Activated naive CD4-positive, alpha-beta T cell treated with anti-CD3 and anti-CD28 coated beads, Interleukin-2, amount 50 U/mL, for 24 hours (primary cell): ENCODE measurements at regions not wholly inside any gene's neighbourhood (a gene's known extent, or its start where the extent isn't known, plus 50 kb on each side); places are given as distances from the start of the nearest gene placed in this dataset.
"Not testable (repeated sequence)": the region's sequence is repeated elsewhere in the genome, so short reads cannot be mapped to it uniquely, and the experiment has no call there.

Source experiments
- H3K27ac Mint-ChIP-seq: one replicate; pipeline ENCODE4 v1.8.0; 2021; ENCODE audit warnings: mild to moderate bottlenecking, mixed read lengths
- H3K27me3 Mint-ChIP-seq: one replicate; pipeline ENCODE4 v1.8.0; 2021; ENCODE audit warnings: mixed read lengths
- H3K36me3 Mint-ChIP-seq: one replicate; pipeline ENCODE4 v1.8.0; 2021; ENCODE audit warnings: mixed read lengths
- H3K4me1 Mint-ChIP-seq: one replicate; pipeline ENCODE4 v1.8.0; 2021; ENCODE audit warnings: mixed read lengths
- H3K4me3 Mint-ChIP-seq: one replicate; pipeline ENCODE4 v1.8.0; 2021; ENCODE audit warnings: mild to moderate bottlenecking, mixed read lengths
- H3K9me3 Mint-ChIP-seq: one replicate; pipeline ENCODE4 v1.8.0; 2021; ENCODE audit warnings: mixed read lengths

DNA sequence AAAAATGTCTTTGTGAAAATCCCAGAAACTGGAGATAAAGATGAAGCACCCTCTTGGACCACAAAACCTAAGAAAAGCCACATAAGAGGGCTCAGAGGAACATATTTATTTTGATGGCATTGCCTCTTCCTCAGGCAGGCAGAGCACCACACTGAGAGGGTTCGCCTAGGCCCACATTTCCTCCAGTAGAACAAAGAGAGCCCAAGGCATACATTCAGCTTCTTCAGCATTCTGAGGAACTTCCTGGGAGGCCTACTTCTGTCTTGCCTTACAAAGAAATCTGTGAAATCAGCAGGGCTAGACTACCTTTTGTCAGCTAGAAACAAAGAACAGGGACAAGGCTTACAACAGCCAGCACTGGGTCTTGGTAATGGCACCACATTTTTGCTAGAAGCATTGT, 1325.3 kb downstream of the SI start:
- no peak overlapping the region for H3K4me3 Mint-ChIP-seq
- no peaks in the 10 kb centered on the region for H3K27me3 Mint-ChIP-seq
- H3K9me3 Mint-ChIP-seq, result peaks cover 20% of the 10 kb centered on the region
- no peaks in the 10 kb centered on the region for H3K36me3 Mint-ChIP-seq
- H3K27ac Mint-ChIP-seq, result no peak overlapping the region
- no peaks in the 10 kb centered on the region for H3K4me1 Mint-ChIP-seq

DNA sequence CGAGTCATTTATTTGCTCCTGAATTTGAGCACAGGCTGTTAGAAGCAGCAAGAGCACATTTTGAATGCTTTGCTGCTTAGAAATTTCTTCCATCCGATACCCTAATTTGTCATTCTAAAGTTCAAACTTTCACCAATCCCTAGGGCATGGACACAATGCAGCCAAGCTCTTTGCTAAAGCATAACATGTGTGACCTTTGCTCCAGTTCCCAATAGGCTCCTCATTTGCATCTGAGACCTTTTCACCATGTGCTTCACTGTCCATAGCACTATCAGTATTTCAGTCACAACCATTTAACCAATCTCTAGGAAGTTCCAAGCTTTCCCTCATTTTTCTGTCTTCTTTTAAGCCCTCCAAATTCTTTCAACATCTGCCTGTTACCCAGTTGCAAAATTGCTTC, 1333.1 kb downstream of the SI start:
- no peak overlapping the region for H3K4me3 Mint-ChIP-seq
- H3K4me1 Mint-ChIP-seq, result no peaks in the 10 kb centered on the region
- no peaks in the 10 kb centered on the region for H3K9me3 Mint-ChIP-seq
- no peak overlapping the region for H3K27ac Mint-ChIP-seq
- H3K27me3 Mint-ChIP-seq, result no peaks in the 10 kb centered on the region
- H3K36me3 Mint-ChIP-seq, result no peaks in the 10 kb centered on the region

DNA sequence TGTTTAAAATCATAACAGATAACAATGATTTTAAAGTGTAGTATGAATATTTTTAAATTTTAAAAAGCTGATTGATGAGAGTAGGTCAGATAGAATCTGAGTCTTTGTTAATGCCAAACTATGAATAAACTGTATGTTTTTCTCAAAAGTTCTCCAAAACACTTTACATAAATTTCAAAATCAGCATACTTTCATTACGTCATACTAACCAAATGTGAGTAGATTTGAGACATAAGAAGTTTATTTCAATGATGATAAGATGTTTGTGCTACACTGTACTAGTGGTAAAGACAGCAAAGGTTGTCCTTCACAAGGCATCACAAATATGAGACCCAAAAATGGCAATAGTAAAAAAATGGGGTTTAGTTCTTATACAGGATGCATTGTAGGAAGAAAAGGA, 1342.9 kb downstream of the SI start:
- H3K4me1 Mint-ChIP-seq, result no peaks in the 10 kb centered on the region
- no peak overlapping the region for H3K27ac Mint-ChIP-seq
- H3K27me3 Mint-ChIP-seq, result no peaks in the 10 kb centered on the region
- H3K9me3 Mint-ChIP-seq, result peaks cover 7% of the 10 kb centered on the region
- H3K4me3 Mint-ChIP-seq, result no peak overlapping the region
- H3K36me3 Mint-ChIP-seq, result no peaks in the 10 kb centered on the region

DNA sequence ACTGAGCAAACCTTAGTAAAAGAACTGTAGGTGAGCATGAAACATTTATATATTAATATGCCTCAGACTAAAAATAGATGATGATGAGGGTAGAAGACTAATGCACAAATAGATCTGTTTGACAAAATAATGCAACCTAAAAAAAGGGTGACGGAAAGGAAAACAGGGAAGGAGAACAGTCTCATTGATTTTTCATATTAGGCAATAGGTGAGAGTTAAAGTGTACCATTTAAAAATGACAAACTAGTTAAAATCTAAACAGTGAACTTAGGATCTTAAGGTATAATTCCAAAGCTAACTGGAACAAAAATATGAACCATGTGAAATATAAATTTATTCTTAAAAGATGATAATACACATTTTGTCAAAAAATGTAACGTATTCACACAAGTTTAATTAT, 1347.6 kb downstream of the SI start:
- no peaks in the 10 kb centered on the region for H3K27me3 Mint-ChIP-seq
- H3K27ac Mint-ChIP-seq, result no peak overlapping the region
- H3K4me1 Mint-ChIP-seq, result no peaks in the 10 kb centered on the region
- no peak overlapping the region for H3K4me3 Mint-ChIP-seq
- H3K9me3 Mint-ChIP-seq, result no peaks in the 10 kb centered on the region
- H3K36me3 Mint-ChIP-seq, result no peaks in the 10 kb centered on the region

DNA sequence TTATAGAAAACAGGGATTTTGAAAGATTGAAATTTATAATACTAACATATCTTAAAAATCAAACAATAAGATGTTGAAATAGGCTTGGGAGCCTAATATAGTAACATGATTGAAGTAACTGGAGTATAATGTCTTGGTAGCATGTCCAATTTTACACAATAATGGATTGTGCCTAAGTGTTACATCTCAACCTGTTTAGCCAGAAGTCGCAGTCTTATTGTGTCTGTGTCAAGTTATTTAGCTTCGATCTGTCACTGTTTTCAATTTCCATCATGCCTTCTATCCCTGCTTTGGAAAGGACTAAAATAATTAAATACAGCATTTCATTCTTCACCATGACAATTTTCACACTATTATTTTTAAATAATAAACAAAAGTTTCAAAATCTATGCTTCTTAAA, 1352.2 kb downstream of the SI start:
- Mint-ChIP-seq H3K36me3 (no peaks in the 10 kb centered on the region), H3K4me1 (no peaks in the 10 kb centered on the region)

DNA sequence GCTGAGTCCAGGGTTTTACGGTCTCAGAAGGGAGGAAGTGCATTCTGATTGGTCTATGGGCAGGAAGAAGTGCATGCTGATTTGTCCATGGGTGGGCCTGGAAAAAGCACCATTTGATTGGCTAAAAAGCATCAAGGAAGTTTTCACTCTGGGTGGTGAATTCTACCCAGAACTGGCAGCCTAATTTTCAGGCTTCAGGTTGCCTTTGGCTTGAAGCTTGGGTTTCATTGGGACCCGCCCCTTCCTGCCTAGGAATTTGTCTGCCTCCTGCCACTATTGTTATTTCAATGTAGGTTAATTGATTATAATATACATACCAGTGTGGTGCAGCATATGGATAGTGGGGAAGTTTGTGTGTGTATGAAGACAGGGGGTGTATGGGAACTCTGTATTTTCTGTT, 1355.9 kb downstream of the SI start:
- H3K36me3 Mint-ChIP-seq, result no peaks in the 10 kb centered on the region
- no peak overlapping the region for H3K4me3 Mint-ChIP-seq
- no peaks in the 10 kb centered on the region for H3K4me1 Mint-ChIP-seq
- no peak overlapping the region for H3K27ac Mint-ChIP-seq
- H3K9me3 Mint-ChIP-seq, result peaks cover 9% of the 10 kb centered on the region
- no peaks in the 10 kb centered on the region for H3K27me3 Mint-ChIP-seq

More for the DNA sequence above, 1352.2 kb downstream of the SI start:
- no peak overlapping the region for H3K4me3 Mint-ChIP-seq
- H3K9me3 Mint-ChIP-seq, result peaks cover under 1% of the 10 kb centered on the region
- H3K27me3 Mint-ChIP-seq, result no peaks in the 10 kb centered on the region
- no peak overlapping the region for H3K27ac Mint-ChIP-seq

DNA sequence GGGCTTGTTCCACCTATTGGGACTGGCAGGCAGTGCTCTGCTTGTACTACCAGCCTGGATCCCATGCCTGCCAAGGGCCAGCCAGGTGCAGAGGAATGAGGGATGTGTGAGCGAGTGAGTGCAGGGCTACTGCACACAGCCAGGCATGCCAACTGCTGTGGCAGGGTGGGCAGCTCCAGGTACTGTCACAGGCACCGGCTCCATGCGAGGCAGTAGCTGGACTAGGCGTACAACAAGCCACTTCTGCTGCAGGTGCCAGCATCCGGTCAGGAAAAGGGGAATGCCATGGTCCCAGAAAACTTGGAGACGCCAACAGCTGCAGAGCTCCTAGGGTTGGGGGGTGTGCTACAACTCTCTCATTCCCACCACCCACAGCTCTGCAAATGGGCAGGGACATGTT, 1356.7 kb downstream of the SI start:
- Mint-ChIP-seq H3K4me3 (no peak overlapping the region), H3K27me3 (no peaks in the 10 kb centered on the region), H3K4me1 (no peaks in the 10 kb centered on the region), H3K36me3 (no peaks in the 10 kb centered on the region), H3K27ac (no peak overlapping the region), H3K9me3 (peaks cover 9% of the 10 kb centered on the region)

DNA sequence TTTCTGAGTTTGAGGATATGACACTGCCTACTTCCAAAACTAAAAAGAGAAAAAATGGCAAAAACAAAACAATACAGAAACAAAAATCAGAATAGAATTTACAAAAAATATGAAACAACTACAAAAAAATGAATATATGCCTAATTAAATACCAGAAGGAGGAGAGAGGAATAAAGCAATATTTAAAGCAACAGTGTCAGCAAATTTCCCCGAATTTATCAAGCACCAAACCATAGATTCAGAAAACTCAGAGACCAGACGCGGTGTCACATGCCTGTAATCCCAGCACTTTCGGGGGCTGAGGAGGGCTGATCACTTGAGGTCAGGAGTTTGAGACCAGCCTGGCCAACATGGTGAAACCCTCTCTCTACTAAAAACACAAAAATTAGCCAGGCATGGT, 1360.9 kb downstream of the SI start:
- Mint-ChIP-seq H3K27ac (no peak overlapping the region), H3K4me1 (no peaks in the 10 kb centered on the region), H3K9me3 (peaks cover 12% of the 10 kb centered on the region), H3K4me3 (no peak overlapping the region), H3K36me3 (no peaks in the 10 kb centered on the region), H3K27me3 (no peaks in the 10 kb centered on the region)

DNA sequence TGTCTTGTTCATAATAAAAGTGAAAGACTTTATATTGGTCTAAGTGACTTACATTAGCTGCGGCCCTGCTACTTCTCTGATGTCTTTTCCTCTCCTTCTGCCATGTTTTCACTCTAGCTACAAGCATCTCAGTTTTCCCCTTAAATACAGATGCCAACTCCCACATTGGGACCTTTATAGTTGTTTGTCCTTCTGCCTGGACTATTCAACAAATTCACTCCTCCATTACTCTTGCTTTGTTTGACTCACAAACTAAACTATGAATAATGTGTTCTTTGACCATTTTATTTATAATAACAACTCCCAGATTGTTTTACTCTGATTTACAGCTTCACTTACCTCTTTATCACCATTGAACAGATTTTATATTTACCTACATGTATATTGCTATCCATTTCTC, 1369.9 kb downstream of the SI start:
- Mint-ChIP-seq H3K27me3 (no peaks in the 10 kb centered on the region), H3K4me1 (no peaks in the 10 kb centered on the region), H3K9me3 (peaks cover 6% of the 10 kb centered on the region), H3K36me3 (no peaks in the 10 kb centered on the region), H3K27ac (no peak overlapping the region), H3K4me3 (no peak overlapping the region)

DNA sequence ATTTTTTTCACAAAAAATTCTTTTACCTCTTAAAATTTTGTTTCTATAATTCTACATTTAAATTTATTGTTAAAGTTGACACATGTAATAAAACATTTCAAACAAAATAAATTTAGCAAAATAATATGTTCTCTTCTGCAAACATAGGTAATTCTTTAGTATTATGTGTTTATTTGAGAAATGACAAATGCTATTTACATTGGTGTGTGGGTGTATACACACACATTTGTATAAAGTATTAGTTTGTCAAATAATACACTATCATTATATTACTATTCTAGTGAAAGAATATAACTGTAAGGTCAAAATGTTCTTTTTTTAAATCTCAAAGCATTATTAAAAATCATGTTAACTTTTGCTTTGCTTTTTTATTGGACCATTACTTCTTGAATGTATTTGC, 1370.6 kb downstream of the SI start:
- no peaks in the 10 kb centered on the region for H3K36me3 Mint-ChIP-seq
- no peaks in the 10 kb centered on the region for H3K4me1 Mint-ChIP-seq
- no peak overlapping the region for H3K27ac Mint-ChIP-seq
- peaks cover 6% of the 10 kb centered on the region for H3K9me3 Mint-ChIP-seq
- H3K4me3 Mint-ChIP-seq, result no peak overlapping the region
- H3K27me3 Mint-ChIP-seq, result no peaks in the 10 kb centered on the region

DNA sequence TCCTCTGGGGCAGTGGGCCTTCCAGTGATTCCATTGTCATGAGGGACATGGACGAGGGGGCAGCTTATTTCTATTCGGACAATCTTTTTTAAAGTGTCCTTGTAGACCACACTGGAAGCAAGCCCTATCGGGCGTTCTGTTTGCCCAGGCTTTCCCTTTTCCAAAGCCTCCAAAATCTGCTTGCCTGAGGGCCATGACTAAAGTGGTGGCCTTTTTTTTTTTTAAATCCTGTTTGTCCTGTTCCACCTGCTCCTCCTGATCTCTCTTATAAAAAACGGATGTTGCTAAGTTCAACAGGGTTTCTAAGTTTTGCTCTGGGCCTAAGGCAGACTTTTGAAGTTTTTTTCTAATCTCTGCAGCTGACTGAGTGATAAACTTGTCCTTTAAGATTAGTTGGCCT, 1380.1 kb downstream of the SI start:
- not testable (repeated sequence) for H3K27ac Mint-ChIP-seq, H3K36me3 Mint-ChIP-seq, H3K4me1 Mint-ChIP-seq, H3K9me3 Mint-ChIP-seq, H3K4me3 Mint-ChIP-seq, H3K27me3 Mint-ChIP-seq

DNA sequence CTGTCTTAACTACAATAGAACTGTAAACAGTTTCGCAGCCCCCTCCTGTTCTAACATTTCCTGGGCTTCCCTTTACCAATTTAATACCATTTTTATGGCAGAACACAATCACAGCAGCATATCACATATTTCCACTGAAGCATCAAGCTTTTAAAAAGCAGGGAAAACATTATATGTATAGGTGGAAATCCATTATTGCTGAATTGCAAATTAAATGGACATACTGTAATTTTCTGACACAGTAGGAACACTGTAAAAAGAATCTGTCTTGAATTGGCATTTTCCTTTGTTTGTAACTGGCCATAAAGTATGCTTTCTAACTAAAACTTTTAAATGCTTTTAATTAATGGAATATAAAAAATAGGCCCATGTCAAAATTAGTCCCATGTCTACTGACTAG, 1385.8 kb downstream of the SI start:
- H3K27me3 Mint-ChIP-seq, result no peaks in the 10 kb centered on the region
- H3K4me3 Mint-ChIP-seq, result no peak overlapping the region
- no peak overlapping the region for H3K27ac Mint-ChIP-seq
- H3K36me3 Mint-ChIP-seq, result no peaks in the 10 kb centered on the region
- H3K9me3 Mint-ChIP-seq, result peaks cover 5% of the 10 kb centered on the region
- no peaks in the 10 kb centered on the region for H3K4me1 Mint-ChIP-seq

DNA sequence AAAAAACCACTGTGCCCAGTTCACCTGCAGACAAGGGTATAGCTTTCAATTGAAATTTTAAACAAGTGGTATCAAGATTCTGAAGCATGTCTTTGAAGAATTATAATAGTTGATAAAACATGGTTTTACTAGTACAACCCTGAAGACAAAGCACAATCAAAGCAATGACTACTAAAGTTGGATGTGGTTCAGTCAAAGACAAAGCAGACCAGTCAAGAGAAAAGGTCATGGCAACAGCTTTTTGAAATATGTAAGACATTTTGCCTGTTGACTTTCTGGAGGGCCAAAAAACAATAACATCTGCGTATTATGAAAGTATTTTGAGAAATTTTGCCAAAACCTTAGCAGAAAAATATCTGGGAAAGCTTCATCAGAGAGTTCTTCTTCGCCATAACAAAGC, 1393.6 kb downstream of the SI start:
- Mint-ChIP-seq H3K27me3 (no peaks in the 10 kb centered on the region), H3K4me1 (no peaks in the 10 kb centered on the region), H3K27ac (no peak overlapping the region), H3K36me3 (no peaks in the 10 kb centered on the region), H3K9me3 (no peaks in the 10 kb centered on the region), H3K4me3 (no peak overlapping the region)

DNA sequence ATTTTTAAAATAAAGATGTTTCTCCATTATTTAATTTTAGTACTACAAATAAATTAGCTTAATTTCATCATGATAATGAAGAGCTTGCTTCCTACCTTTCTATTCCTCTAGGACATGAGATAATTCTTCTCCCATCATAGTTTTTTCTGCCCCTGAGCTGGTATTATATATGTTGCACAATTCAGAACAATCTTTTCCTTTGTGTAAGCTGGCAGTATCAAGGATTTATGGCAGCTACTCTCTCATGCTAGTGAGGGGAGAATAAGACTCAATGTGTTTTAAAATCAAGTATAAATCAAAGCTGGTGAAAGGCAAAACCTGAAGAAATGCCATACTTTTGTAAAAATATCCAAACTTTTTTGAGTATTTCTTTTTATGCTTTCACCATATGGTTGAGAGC, 1405.3 kb downstream of the SI start:
- Mint-ChIP-seq H3K4me3 (no peak overlapping the region), H3K36me3 (no peaks in the 10 kb centered on the region), H3K9me3 (no peaks in the 10 kb centered on the region), H3K27me3 (no peaks in the 10 kb centered on the region), H3K4me1 (no peaks in the 10 kb centered on the region), H3K27ac (no peak overlapping the region)

DNA sequence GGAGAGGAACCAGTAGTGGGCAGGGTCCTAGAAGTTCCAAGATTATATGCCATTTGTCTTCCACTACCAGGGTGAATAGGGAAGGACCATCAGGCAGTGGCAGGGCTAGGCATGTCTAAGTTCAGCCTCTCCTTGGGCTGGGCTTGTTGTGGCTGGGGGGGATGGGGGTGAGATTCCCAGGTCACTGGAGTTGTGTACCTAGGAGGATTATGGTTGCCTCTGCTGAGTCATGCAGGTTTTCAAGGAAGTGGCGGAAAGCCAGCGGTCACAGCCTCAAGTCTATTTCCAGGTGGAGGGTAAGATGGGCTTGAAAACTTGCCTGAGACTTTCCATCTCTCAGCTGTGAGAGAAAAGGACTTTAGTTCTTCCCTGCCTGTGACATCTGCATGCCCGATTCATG, 1407.1 kb downstream of the SI start:
- no peaks in the 10 kb centered on the region for H3K36me3 Mint-ChIP-seq
- H3K9me3 Mint-ChIP-seq, result no peaks in the 10 kb centered on the region
- H3K4me3 Mint-ChIP-seq, result no peak overlapping the region
- H3K4me1 Mint-ChIP-seq, result no peaks in the 10 kb centered on the region
- H3K27me3 Mint-ChIP-seq, result no peaks in the 10 kb centered on the region
- H3K27ac Mint-ChIP-seq, result no peak overlapping the region

DNA sequence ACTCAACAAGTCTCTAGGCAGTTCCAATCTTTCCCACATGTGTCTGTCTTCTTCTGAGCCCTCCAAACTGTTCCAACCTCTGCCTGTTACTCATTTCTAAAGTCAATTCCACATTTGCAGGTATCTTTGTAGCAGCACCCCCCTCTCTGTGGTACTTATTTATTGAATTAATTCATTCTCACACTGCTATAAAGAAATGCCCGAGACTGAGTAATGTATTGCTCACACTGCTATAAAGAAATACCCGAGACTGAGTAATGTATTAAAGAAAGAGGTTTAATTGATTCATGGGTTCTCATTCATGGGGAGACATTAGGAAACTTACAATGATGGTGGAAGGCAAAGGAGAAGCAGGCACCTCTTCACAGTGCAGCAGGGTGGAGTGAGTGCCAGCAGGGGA, 1413.8 kb downstream of the SI start:
- Mint-ChIP-seq H3K27ac (no peak overlapping the region), H3K27me3 (no peaks in the 10 kb centered on the region), H3K9me3 (peaks cover 5% of the 10 kb centered on the region), H3K4me1 (no peaks in the 10 kb centered on the region), H3K4me3 (no peak overlapping the region), H3K36me3 (no peaks in the 10 kb centered on the region)

DNA sequence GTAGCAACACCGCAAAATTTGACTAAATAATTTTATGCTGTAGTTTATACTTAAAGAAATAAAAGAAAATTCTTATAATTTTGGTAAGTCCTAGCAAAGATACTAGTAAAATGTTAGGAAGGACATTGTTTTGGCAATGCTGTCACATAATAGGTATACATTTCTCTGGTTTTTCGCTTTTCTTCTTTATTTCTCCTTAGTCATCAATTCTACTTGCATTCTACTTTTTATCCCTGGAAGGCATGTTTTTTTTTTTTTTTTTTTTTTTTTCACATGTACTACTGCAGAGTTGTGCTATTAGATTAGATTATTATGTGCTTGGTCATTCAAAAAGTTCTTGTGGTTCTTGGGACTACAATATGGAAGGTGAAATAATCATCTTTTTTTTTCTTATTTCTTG, 1421.2 kb downstream of the SI start:
- Mint-ChIP-seq H3K4me1 (no peaks in the 10 kb centered on the region), H3K27me3 (no peaks in the 10 kb centered on the region), H3K9me3 (peaks cover 5% of the 10 kb centered on the region), H3K4me3 (no peak overlapping the region), H3K27ac (no peak overlapping the region), H3K36me3 (no peaks in the 10 kb centered on the region)

DNA sequence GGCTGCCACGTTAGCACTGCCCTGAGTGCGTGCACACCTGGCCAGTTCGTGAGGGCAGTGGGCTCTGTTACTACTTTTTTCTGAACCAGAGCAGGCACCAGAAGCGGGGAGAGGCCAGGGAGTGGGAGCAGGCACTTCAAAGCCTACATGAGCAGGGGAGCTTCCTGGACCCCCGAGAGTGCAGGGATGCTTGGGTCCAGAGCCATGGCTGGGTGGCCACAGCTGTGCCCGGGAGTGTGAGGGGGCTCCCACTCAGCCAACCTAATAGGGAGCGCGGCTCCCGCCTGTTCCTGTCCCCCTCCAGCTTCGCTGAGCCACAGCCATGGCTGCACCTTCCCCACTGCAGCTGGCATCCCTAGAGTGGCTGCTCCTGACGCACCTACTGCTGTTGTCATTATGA, 1423.3 kb downstream of the SI start:
- Mint-ChIP-seq H3K36me3 (no peaks in the 10 kb centered on the region), H3K27me3 (no peaks in the 10 kb centered on the region), H3K4me1 (no peaks in the 10 kb centered on the region), H3K4me3 (no peak overlapping the region), H3K9me3 (peaks cover 5% of the 10 kb centered on the region), H3K27ac (no peak overlapping the region)
